Psoas muscle (tissue), 7 donors: ENCODE measurements at regions not wholly inside any gene's neighbourhood (a gene's known extent, or its start where the extent isn't known, plus 50 kb on each side); places are given as distances from the start of the nearest gene placed in this dataset.

Source experiments
- ATAC-seq, 4 donors: fragments of 200-7000 bp; cut with Tn5 transposase; one replicate each; pipeline ENCODE4 v1.9.1; 2020; ENCODE audit warnings: moderate library complexity in 3 of 4, mild to moderate bottlenecking in 2 of 4
- DNase-seq, 2 donors: peaks; one replicate each; pipeline ENCODE4 v3.0.0-alpha.2; 2020
- H3K27ac ChIP-seq: fragments of 200-600 bp; one replicate; pipeline ENCODE4 v1.8.0; 2022
- H3K27me3 ChIP-seq, 3 donors: fragments of 200-600 bp in 1 of 3; one replicate each; pipeline versions ENCODE4 v1.6.1 to v1.8.0; 2013 to 2022; ENCODE audit warnings: low read length in 2 of 3, mild to moderate bottlenecking in 2 of 3, moderate library complexity in 1 of 3; ENCODE audit not compliant: insufficient read depth in 3 of 3
- H3K36me3 ChIP-seq, 2 donors: fragments of 200-600 bp in 1 of 2; one replicate each; pipeline versions ENCODE4 v1.6.1 to v1.8.0; 2013 to 2022; ENCODE audit warnings: low read depth in 1 of 2, mild to moderate bottlenecking in 1 of 2, moderate library complexity in 1 of 2; ENCODE audit not compliant: insufficient read depth in 1 of 2
- H3K4me1 ChIP-seq: fragments of 200-600 bp; one replicate; pipeline ENCODE4 v1.8.0; 2022
- H3K4me3 ChIP-seq: fragments of 200-600 bp; one replicate; pipeline ENCODE4 v1.8.0; 2022; ENCODE audit warnings: mild to moderate bottlenecking
- H3K9me3 ChIP-seq: fragments of 200-600 bp; one replicate; pipeline ENCODE4 v1.8.0; 2022
- CTCF ChIP-seq: fragments of 200-600 bp; IDR thresholded peaks from one replicate; pipeline ENCODE4 v1.8.0; 2022; ENCODE audit warnings: antibody characterized with exemption
- WGBS, 3 donors: extraction: QIAGEN DNeasy Blood & Tissue Kit; methylation state at CpG; one replicate each; pipeline versions ENCODE4 v1.1.6 to v1.1.7; 2013; 5-methylcytosine and 5-hydroxymethylcytosine counted together
- intact Hi-C, 2 donors: fragments of 100-400 bp; cut with DNase I; formaldehyde crosslinking; loops; one replicate each; pipeline versions ENCODE4 v1.11.0 to v1.14.2; 2022
- donor health status: healthy with polysubstance abuse.
- donor health status: DM: no; HTN: no; CAD: no; lungs with moderate emphysema.
- donor health status: Bipolar disorder and iron deficiency.
- donor health status: healthy.
- donor health status: DM: yes; HTN: yes; CAD: no.
- donor health status: DM: no; HTN: no; CAD: no.
- donor health status: DM: yes; HTN: yes; CAD: no.

DNA sequence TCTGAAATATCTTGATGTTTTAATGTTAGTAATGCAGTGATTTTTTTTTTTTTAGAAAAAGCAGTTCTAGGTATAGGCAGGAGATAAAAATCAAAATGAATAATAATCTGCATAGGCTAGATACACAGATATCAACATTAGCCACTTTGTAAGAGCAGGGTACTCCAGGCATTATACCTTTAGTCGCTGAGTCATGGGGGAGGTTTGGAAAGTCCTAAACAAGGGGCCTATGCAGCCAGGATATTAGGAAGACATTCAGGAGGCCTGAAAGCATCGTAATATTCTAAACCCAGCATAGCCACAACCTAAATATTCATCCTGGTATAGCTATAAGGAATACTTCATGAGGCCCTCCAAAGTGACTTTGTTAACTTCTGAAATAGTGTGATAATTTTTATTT, 258.1 kb upstream of the NECTIN3 start:
- intact Hi-C loops: no loop called here
- DNase-seq (no peak), ATAC-seq (no peak)
- Histone ChIP-seq H3K4me1 (no peaks in the 10 kb centered on the region), H3K27ac (no peak overlapping the region), H3K36me3 (no peaks in the 10 kb centered on the region), H3K9me3 (no peaks in the 10 kb centered on the region), H3K27me3 (no peaks in the 10 kb centered on the region), H3K4me3 (no peak overlapping the region)
- no peak for TF ChIP-seq CTCF
- WGBS, 3 donors: 89% methylated on average over 2 of the region's 2 CpGs

- no peaks in the 10 kb centered on the region for H3K9me3 ChIP-seq
- H3K27ac ChIP-seq: no peak overlapping the region
- no peaks in the 10 kb centered on the region for H3K36me3 ChIP-seq
- ATAC-seq (no peak), DNase-seq (no peak)
- H3K4me3 ChIP-seq: no peak overlapping the region
- no peaks in the 10 kb centered on the region for H3K4me1 ChIP-seq
- TF ChIP-seq CTCF: no peak
- intact Hi-C loops: no loop called here
- no peaks in the 10 kb centered on the region for H3K27me3 ChIP-seq
- whole genome bisulfite sequencing, 3 donors: 86 to 91% (median 88%) methylated on average over 5 of the region's 5 CpGs
Observed at GRCh38 chr3:110814170-110815007, 257.2 kb upstream of the NECTIN3 start.

- DNase-seq: no peak
- ATAC-seq: no peak
- no peak for TF ChIP-seq CTCF
- intact Hi-C loops: no loop called here
- Histone ChIP-seq H3K9me3 (no peaks in the 10 kb centered on the region), H3K27ac (no peak overlapping the region), H3K4me1 (no peaks in the 10 kb centered on the region), H3K4me3 (no peak overlapping the region), H3K36me3 (no peaks in the 10 kb centered on the region), H3K27me3 (no peaks in the 10 kb centered on the region)
- WGBS, 3 donors: 62 to 64% (median 63%) methylated on average over 1 of the region's 1 CpG
Observed at GRCh38 chr3:110815008-110815583, 256.5 kb upstream of the NECTIN3 start.

DNA sequence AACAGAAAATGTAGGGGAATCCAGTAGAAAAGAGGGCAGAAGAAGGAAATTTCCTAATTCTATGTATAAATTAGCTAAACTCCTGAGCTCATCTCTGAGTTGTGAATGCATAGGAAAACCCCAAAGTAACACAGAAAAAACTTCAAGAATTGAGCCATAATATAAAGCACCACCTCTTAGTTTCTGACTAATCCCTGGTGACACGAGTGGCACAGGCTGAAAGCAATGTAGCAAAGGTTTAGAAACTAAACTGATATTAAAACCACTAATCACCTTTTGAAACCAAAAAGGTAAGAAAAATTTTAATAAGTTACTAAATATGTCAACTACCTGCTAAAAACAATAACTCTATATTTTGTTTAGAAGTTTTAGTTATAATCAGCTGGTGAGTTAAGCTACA, 255.6 kb upstream of the NECTIN3 start:
- intact Hi-C loops: no loop called here

More for the DNA sequence above, 255.6 kb upstream of the NECTIN3 start:
- Histone ChIP-seq H3K27me3 (no peaks in the 10 kb centered on the region), H3K27ac (no peak overlapping the region), H3K4me1 (no peaks in the 10 kb centered on the region), H3K9me3 (no peaks in the 10 kb centered on the region), H3K4me3 (no peak overlapping the region), H3K36me3 (no peaks in the 10 kb centered on the region)
- 74 to 84% (median 76%) methylated on average over 1 of the region's 1 CpG for WGBS, 3 donors
- ATAC-seq: no peak
- no peak for DNase-seq
- no peak for TF ChIP-seq CTCF
